HG03521 (cell line): ENCODE measurements at regions not wholly inside any gene's neighbourhood (a gene's known extent, or its start where the extent isn't known, plus 50 kb on each side); places are given as distances from the start of the nearest gene placed in this dataset.

Experiments used
- ATAC-seq: cut with Tn5 transposase; IDR thresholded peaks from one replicate; pipeline ENCODE4 v1.9.1; 2021; ENCODE audit warnings: mild to moderate bottlenecking, moderate library complexity; ENCODE audit not compliant: unreplicated experiment

DNA sequence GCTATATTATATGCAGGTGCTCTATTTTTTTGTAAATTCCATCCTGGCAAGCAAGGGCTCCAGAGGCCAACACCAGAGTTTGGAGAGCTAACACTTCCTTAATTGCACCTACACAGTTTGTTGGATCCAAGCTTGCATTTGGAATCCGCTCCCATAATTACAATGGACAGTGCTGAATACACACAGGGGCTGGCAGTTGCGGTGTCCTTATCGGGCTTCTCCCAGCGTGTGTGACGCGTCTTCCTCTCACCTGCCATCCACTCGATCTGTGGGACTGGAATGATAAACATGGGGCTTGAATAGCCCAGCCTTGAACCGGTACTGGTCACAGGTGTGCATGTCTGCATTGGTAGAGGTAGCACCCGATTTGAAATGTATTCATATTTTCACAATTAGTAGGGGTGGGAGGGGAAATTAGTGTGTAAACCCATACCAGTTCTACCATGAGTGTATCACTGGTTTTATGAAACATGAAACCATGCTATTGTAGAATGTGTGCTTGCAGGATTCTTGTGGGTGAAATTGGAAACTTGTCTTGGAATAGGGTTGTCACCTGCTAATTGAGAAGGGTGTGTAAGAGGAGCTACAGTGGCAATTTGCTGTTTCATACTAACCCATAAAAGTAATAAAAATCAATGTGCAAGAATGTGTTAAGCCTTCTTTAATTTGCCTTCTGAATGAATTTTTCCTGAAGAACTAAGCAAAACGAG is 316.5 kb downstream of the WDR11 start:
- no peak for ATAC-seq

DNA sequence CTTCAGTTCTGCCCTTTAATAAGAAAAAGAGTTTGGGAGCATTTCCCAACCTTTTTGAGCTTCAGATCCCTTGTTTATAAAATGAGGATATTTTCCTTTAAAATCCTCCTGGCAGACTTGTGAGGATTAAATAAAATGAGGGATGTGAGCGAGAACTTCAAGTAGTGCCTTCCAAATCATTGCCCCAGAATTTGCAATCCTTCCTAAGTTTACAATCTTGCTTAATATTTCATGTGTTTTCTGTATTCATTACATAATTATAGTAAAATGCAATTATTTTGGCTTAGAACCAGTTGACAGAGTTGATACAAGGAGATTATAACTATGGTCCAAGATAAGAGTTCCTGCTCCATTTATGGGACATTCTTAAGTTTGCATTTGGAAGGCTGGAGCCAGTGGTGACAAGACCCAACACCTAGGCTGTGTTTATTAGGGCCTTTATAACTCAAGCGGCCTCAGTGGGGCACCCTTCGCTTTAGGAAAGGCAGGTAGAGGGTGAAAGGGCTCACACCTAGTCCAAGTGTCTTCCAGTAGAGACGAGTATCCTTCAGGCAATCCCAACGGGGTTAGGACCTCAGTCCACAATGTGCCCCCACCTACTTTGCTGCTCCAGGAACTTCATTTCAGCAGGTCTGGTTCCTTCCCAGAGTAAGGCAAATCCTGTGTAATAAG is 317.5 kb downstream of the WDR11 start:
- no peak for ATAC-seq

DNA sequence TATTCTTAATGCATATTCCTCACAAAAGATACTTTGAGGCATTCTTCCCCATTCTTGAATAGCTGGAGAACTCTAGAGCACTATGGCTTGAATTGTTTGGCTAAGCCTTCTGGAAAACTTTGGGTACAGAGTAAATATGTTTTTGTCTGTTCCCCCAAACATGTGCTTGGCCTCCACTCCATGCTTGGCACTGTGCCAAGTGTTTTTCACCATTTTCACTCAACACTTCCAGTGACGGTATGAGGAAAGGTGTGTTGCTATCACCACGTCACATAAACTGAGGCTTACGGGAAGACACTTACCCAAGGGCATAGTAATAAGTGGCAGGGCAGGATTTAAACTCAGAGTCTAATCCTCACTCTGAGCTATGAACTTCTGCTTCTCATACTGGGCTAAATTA is 318.2 kb downstream of the WDR11 start:
- ATAC-seq: no peak

GRCh38 chr10:121171825-121172787 is 320.9 kb downstream of the WDR11 start:
- no peak for ATAC-seq

- no peak for ATAC-seq
Measured at GRCh38 chr10:121179006-121179405, 327.8 kb downstream of the WDR11 start.

GRCh38 chr10:121182219-121182618 is 331.1 kb downstream of the WDR11 start:
- ATAC-seq: no peak

DNA sequence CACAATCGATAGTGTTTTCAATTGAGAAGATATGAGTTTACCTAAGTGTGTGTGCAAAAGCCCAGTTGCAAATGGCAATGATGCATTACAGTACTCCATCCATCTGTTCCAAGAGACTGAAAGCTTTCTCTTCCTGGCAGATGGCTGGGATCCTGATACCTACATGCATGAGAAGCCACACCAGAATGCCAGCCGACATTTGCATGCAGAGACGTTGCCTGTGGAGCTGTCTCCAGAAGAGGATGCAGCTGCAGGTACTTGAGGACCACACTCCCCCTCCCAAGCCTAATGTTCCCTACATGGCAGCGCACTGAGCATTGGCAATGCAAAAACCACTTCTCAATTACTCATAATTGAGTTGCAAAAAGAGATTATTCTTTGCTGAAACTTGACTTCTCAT is 332.1 kb downstream of the WDR11 start:
- ATAC-seq: no peak

DNA sequence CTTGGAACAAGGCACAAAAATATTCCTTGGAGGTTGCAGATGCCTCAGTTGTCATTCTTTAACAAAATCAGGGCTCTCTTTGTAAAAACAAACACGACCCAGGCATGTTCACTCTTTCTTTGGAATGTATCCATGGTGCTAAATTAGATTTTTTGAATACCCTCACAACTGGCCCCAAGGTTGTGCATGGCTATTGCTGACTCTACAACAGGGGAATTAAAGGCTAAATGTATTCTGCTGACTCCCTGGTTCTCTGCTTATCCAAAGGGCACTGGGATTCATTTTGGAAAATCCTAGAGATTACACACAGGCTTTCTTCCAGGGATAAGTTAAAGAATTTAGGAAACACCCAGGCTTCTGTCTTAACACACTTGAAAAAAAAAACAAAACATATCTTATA is 332.5 kb downstream of the WDR11 start:
- ATAC-seq: no peak

GRCh38 chr10:121185816-121186455 is 334.8 kb downstream of the WDR11 start:
- no peak for ATAC-seq

- no peak for ATAC-seq
Measured at GRCh38 chr10:121187391-121187790, 336.2 kb downstream of the WDR11 start.

DNA sequence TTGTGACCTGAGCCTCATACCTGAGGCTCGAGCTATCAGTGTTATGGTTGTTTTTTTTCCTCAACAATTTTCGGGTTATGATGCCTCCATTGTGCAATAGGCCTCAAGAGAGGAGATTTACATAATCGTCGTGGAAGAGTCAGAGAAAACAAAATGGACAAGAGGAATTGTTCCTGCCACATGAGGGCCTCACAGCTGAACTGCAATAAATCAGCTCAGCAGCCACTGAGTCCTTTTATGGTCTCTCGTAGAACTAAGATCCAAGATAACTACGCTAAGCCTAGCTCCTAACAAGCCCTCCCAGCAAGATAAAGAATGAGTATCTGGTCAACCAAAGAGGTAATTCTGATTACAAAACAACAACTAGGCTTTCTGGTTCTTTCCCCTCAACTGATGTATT is 336.8 kb downstream of the WDR11 start:
- ATAC-seq: no peak

DNA sequence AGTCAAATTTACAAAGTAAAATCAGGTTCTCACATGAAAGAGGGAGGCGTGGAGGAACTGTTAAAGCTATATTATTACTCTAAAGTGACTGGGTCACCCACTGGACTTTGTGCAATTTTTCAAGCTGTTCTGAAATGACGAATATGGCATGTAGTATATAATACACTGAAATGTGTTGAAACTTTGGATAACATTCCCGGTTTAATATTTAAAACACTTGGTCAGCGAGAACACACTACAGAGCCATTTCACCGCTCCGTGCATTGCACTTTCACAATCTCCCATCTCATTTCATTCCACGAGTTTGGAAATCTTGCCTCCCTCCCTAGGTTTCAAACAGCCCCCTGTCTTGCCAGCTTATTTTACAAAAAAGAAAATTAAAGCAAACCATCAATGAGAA is 337.9 kb downstream of the WDR11 start:
- no peak for ATAC-seq

DNA sequence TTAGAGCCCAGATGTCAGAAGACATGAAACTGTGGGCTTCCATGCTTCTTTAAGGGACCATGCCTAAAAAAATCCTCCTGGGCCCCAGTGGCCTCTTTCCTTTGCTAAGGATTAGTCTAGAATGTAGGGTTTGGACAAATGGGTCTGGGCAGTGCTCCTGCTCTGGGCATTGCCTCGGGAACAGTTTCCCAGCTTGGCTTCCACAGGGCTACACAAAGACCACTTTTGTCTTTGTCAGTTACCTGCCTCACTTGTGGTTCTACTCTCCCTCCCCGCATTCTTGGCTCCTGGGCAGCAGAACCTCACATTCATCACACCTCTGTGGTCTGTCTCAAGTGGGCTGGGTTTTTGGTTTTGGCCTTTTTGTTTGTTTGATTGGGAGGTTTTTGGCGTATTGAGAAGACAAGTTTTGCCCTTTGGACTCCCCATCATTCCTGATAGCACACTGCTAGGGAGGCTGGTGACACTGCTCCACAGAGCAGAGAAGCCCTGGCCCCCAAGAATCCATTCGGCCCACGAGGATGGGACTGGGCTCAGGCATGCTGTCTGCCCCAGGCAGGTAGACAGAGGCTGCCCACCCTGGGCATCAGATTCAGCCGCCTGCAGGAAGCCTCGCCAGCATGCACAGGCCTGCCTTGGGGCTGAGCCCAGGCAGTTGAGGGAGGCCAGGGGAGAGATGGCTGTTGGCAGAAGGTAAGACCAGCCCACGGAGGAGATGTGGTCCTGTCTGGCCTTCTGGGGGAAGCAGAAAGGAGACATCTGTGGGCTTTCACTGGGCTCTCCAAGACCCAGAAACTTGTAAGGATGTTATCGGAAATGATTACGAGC is 343.7 kb downstream of the WDR11 start:
- ATAC-seq: no peak

DNA sequence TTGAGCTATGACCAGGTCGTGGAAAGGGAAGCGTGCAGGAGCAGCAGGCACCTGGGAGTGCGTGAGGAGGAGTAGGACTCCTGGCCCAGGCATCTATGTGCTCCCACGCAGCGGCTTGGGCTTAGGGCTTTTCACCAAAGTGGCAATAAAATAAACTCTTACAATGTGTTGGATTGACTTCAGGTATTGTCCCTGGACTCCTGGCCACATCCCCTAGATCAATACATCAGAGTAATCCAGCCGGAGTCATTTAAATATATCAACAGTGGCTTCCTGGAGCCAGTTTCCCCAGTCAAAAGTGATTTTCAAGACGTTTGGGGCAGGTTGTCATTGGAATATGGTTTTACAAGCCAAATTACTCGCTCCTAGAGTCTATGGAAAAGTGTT is 344.4 kb downstream of the WDR11 start:
- no peak for ATAC-seq

GRCh38 chr10:121199081-121199480 is 347.9 kb downstream of the WDR11 start:
- ATAC-seq: no peak

DNA sequence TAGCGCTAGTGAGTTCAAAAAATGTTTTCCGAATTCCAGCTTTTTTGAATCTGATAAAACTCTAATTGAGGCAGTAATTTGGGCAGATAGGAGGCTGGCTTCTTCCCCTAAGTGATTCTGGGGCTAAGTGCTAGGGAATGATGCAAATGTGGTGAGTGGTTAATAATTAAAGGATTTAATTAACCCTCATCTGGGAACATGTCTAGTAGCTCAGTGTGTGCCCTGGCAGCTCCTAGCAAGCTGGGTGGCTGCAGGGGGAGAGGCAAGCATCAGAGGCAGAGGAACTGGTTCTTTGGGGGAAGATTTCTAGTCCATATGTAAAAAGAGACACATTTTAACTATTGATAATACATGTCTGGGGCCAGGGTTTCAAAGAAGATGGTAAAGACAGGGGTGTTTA is 354.5 kb downstream of the WDR11 start:
- no peak for ATAC-seq

DNA sequence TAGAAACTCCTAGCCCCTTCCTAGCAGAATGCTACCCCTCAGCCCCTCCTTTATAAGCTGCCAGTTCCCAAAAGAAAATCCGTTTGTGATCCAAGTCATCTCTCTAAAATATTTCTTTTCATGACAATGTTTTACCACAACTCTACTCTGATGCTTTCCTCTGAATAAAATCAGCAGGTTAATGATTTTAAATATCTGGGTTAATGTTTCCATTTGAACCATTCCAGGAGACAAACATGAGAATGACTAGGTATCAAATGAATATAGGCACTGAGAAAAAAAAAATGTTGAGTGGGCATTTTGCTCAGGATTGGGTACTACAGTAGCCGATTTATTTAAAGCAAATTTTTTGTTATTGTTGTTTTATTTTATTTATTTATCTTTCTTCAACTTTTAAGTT is 360.3 kb downstream of the WDR11 start:
- ATAC-seq: no peak

GRCh38 chr10:121213437-121213836 is 362.3 kb downstream of the WDR11 start:
- ATAC-seq: no peak

DNA sequence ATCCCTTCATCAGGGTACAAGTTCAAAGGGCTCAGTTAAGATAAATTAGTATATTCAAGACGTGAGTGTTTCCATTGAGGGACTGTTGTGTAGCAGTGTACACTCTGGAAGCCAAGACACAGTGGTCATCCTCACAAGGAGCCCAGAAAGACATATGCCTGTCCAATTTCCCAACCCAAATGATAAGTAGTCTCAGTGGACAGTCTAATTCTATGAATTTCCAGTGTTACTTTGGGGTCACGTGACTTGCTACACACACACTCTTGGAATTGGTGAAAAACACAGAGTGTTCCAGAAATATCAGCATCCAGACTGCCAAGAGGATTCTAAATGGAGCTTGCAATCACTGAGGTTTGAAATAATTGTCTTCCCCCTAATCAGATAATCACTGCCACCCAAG is 365.1 kb downstream of the WDR11 start:
- ATAC-seq: no peak

GRCh38 chr10:121216721-121217181 is 365.6 kb downstream of the WDR11 start:
- ATAC-seq: no peak
